GM21367 (cell line): ENCODE measurements at regions not wholly inside any gene's neighbourhood (a gene's known extent, or its start where the extent isn't known, plus 50 kb on each side); places are given as distances from the start of the nearest gene placed in this dataset.

ENCODE experiments used
- ATAC-seq: cut with Tn5 transposase; IDR thresholded peaks from one replicate; pipeline ENCODE4 v1.9.1; 2021; ENCODE audit not compliant: unreplicated experiment

DNA sequence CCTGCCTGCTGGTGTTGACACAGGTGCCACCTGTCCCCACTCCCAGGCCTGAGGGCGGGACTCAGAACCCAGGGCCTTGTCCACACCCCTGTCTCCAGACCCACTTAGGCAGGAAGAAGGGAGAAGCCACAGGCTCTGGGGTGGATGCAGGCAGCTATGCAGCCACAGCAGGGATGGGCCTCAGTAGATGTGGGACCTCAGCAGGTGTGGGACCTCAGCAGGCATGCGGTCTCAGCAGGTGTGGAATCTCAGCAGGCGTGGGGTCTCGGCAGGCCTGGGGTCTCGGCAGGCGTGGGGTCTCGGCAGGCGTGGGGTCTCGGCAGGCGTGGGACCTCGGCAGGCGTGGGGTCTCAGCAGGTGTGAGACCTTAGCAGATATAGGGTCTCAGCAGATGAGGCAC, 118.0 kb upstream of the PITRM1 start:
- no peak for ATAC-seq

DNA sequence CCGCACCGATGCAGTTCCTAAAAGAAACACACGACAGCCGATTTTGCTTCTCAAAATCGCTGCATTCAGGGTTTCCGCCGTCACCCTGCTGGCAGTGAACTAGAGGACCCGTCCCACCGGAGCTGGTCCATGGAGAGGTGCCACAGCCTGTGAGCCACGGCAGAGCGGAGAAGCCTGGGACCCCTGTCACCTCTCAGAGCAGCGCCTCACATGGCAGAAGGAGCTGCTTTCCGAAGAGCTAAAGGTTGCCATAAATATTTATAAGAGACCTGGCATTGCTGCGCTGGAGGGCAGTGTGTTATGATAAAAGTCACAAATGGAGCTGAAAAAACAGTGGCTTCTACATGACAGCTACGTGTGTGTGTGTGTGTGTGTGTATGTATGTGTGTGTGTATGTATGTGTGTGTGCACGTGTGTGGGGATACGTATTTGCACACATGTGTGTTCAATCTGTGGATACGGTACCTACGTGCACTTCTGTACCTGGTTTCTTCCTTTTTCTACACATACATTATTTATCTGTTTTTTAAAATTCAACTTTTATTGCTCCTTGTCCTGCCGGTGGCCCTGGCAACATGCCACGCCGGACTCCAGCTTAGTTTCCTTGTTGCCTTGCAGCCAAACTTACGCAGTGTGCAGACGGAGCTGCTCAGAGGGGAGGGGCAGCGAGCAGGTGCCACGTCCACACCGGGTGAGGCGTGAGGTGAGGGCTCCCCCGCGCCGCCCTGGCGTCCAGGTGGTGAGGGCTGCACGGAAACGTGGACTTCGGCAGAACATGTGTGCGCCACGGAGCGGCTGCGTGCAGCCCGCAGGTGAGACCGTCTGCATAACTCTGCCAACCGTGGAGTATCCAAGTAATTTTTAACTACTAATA, 115.2 kb upstream of the PITRM1 start:
- no peak for ATAC-seq

DNA sequence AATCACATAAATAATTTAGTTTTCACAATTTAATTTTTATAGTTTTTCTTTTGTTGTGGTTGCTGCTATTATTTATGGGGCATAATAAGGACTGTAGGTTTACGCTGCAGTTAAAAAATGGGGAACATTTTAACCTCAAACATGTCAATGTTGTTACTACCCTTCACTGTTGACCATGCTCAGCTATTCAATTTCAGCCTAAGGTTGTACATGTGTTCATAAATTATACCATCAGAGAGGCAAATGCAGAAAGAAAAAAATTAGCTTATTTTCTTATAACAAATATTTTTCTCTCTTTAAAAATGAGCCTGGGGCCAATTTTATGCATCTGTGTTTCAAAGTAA, 110.1 kb upstream of the PITRM1 start:
- no peak for ATAC-seq

DNA sequence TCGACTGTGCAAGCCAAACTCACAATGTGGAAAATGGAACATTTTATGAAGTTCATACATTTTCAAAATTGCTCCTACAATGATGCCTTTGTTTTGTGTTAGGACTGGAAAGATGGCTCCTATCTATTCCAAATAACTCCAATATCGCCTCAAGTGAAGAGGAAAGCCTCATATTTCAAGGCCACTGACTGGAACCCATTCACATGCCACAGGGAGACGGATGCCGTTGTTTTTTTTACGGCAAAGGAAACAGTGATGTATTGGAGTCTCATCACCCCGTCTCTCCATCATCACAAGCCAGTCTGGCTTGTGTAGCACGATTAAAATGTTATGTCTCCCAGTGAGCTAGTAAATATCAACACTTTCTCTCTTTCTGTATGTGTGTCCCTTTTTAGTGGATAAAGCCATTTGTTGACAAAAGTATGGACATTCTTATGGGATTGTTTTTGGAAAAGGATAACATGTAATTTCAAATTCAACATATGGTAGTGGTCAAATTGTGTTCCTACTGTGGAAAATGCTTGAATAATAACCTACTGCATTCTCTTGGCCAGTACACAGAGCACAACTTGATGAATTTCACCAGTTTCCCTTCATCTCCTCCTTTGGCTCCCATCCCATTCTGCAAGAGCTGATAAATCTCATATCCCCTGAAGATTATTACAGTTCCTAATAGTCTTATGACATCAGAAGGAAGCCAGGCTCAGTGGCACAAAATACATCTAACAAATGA, 109.5 kb upstream of the PITRM1 start:
- ATAC-seq, result no peak

DNA sequence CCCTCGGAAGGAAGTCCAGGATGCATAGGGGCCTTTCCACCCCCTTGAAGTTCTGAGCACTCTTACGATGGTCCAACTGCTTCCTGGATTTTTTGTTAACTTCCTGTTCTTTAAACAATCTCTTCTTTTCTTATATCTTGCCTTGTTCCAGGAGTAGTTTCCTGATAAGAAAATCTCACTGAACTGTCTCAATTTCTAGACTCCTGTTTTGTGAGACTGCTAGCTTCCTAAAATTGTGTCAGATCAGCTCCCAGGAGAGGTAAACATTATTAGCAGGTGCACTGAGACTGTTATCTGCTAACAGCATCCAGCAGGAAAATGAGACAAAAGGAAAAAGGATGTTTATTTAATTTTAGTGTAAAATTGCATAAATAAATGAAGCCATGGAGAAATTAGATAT, 106.2 kb upstream of the PITRM1 start:
- no peak for ATAC-seq

DNA sequence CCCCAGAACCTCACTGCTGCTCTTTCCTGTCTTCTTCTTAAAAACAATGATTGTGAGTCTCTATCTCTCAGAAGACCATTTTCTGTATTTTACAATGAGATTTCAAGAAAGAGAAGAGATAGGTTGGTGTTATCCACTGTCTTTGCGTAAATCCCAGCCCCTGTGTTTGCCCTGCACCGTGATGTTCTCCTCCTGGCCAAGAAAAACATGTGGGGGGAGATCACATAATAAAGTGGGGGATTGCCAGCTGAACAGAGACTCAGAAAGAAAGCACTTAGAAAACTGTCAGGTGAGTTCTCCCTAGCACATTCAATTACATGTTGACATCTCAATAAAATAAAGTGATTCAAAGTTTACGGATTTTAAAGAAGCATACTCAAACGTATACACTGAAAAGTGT, 105.0 kb upstream of the PITRM1 start:
- ATAC-seq, result no peak

DNA sequence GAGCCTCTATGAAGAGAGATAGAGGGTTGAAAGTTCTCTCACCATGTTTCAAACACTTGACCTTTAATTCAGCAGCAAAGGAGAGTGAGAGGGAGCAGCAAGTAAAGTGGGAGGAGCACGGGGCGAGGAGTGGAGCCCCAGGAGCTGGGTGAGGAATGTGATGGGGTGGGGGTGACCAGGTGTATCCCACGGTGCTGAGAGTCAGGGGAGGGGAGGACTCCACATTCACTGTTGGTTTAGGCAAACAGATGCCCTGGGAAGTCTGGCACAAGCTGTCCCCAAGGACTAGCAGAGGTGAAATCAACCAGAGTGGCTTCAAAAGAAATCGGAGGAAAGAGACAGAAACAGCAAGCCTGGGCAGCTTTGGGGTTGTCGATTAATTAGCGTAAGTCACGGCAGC, 101.8 kb upstream of the PITRM1 start:
- no peak for ATAC-seq

DNA sequence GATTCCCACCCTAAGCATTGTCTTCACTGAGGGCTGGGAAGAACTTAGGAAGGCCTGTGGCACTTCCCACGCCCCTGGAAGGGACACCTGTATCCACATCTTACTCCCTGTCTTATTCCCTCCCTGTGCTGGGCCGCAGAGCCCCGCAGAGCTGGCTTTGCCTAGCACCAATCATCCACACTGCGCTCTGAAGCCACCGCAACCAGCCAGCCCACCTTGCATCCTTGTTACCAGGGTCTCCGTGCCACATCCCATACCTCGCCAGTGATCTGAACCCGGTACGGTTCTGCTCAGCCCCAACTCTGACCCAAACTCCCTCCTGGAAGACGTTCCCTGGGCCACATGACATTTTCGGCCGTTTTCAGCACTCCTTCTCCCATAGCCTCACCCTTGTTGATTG, 101.4 kb upstream of the PITRM1 start:
- ATAC-seq, result no peak

DNA sequence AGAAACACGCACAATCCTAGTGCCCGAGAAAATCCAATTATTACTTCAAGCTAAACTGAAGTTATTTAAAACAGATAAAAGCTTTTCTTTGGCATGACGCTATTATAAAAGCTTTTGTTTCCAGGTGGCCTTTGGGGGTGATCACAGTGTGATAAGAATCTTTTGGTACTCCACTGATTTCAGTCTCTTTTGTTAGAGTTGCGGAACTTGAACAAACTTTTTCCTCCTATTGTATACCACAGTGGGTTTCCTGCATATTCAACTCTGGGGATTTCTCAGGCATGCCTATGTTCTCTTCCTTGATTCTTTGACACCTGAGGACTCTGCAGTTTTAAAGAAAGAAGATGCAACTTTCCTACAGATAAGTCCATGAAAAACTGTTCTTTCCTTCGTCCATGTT, 99.7 kb upstream of the PITRM1 start:
- ATAC-seq, result no peak

DNA sequence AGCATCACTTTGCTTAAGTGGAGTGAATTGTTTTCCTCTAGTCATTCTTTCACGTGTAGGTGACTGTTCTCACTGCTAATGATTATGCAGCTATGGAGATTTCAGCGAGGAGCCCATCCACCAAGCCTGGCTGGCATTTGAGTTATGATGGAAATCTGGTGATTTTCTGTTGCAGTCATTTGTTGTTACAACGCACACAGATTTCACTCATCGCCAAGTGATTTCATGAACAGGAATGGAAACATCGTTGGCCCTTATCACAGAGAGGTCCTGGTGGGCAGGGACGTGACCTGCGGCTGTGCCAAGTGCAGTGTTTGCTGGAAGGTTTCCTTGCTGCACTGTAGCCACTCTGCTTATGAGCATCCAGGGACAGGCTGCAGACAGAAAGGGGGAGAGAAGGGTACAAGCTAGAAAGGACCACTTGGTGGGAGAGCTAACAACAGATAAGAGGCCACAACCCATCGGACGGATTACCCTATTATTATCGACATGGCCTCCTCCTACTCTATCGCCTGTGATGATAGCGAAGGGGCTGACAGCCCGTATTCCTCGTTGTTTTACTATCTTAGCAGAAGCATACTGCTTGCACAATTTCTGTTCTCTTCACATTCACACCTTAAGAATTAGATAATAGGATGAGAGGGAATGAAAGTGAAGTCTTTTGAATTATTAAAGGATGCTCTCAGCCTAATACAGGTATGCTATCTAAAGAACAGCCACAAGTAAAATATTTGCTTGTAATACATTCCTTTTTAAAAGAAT, 99.0 kb upstream of the PITRM1 start:
- no peak for ATAC-seq

DNA sequence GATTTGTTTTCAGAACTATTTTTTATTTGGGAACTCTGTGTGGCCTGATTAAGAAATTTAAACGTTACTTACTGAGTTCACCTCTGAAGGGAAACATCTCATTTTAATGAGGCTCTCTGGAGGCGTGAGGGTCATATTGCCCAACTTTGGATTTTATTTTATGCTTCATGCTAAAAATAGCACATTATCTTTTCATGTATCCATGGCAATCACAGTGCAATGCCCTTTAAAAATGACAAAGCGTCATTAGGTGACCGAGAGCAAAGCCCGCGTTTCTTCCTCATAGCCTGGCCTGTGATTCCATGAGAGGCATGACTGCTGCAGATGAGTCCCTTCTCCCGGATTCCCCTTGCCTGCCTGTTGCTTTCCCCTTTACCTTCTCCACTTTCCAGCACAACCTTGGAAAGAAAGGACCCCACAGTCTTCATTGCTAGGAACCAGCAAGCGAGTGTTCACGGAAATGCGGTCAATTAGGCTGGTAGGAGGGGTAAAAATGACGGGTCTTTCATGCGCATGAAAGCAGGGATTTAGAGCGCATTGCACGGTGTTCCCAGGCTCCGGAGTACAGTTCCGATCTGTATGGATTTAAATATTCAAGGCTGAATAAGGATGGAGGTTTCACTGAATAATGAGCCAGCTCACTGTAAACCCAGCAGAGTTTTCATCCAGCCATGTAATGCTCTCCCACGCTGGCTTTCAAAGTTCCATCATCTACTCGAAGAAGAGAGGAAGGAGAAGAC, 98.2 kb upstream of the PITRM1 start:
- ATAC-seq, result no peak

DNA sequence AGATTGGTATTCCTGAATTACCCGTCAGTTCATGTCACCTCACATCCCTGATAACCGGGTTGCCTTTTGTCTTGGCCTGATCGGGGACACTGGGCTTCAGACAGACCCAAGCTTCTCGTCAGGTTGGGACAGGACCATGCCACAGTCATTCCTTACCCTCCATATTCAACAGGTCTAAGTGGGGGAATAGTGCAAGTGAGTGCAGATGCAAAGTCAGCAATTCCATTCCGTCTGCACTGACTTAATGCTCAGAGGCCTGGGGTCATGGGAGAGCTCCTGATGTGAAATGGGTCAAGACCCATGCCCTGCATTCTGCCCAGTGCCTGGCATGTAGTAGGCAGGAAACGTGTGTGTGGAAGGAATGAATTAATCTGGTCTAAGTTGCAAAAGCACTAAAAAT, 95.4 kb upstream of the PITRM1 start:
- ATAC-seq, result no peak

DNA sequence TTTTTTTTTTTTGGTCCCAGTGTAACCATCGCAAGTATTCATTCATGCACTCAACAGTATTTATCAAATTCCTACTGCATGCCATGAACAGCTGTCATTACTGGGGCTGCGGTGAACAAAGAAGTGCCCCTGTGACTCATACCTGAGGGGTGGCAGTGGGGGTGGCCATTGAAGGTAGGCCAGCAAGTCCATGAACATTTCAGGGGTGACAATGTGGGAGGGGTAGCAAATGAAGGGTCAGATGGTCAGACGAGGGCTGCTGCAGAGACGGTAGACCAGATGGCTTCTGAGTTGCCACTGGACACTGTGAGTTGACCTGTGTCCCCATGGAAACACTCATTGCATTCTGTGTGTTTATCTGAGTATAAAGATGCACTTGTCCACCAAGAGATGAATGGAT, 92.5 kb upstream of the PITRM1 start:
- ATAC-seq, result no peak

DNA sequence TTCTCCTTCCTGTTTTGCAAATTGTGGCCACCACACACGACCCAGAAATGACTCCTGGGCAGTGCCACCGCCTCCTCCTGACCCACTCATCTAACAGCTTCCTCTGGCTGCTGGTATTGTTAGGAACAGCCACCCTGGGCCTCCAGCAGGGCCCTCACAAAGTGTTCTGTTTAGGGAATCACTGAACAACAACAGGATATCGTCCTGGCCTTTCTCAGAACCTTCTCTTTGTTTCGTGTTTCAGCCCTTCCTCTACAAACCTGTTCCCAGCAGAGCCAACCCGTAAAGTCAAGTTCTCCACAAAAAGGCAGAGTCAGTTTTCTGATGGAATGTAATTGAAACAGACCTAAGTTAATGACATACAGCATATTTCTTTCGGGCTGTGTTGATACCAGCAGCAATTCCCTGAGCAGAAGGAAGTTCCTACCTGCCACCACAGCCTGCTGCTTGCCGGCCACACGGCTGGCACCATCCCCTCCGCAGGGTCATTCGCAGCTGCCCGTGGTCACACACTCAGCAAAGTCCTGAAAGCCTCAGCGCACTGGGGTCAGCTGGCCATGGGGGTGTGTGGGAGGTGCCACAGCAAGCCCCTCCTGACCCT, 91.7 kb upstream of the PITRM1 start:
- ATAC-seq, result no peak

DNA sequence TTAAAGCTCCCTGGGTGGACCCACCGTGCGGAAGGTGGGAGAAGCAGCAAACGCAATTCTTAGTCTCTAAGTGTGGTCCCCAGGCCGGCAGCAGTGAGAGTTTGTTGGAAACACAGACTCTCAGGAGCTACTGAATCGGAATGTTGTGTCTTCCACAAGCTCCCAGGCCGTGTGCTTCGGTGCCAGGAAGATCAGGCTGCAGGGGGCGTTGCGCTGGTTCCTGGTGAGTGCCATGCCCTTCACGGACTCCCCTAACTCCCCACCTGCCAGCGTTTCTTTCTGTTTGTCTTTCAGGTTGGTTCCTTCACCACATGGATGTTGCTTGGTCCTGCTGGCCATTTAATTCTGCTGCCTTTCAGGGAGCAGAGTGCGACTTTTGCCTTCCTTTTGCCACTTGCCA, 91.2 kb upstream of the PITRM1 start:
- ATAC-seq, result no peak

DNA sequence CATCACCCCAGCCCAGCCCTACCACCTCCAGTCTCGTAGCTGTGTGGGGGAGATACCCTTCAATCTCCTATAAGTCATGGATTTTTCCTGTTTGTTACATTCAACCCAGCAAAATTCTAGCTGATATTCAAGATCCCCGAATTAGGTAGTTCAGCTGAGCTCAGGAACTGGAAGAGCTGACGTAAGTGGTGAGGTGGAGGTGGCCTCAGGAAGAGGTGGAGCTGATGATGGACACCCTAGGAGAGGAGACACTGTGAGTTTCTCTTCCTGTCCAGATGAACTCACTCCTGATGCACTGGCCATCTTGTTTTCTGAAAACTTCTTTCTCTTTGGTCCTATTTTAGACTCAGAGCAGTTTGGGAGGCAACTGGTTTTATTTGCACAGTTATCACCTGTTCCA, 90.5 kb upstream of the PITRM1 start:
- ATAC-seq, result no peak

DNA sequence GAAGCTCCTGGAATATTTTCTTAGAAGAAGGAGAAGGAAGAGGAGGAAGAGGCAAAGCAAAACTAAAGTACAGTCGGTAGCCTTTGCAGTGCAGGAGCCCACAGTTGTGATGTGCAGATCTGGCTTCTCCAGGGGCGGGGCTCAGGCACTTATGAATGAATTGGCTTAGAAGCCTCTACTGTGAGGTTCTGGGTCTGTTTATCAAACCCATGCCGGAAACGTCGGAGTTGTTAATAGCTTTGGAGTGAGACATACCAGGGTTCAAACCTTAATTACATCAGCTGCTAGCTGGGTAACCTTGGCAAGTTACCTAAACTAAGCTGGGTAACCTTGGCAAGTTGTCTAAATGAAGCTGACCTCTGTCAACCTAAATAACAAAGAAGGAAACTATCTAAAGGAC, 89.3 kb upstream of the PITRM1 start:
- no peak for ATAC-seq

DNA sequence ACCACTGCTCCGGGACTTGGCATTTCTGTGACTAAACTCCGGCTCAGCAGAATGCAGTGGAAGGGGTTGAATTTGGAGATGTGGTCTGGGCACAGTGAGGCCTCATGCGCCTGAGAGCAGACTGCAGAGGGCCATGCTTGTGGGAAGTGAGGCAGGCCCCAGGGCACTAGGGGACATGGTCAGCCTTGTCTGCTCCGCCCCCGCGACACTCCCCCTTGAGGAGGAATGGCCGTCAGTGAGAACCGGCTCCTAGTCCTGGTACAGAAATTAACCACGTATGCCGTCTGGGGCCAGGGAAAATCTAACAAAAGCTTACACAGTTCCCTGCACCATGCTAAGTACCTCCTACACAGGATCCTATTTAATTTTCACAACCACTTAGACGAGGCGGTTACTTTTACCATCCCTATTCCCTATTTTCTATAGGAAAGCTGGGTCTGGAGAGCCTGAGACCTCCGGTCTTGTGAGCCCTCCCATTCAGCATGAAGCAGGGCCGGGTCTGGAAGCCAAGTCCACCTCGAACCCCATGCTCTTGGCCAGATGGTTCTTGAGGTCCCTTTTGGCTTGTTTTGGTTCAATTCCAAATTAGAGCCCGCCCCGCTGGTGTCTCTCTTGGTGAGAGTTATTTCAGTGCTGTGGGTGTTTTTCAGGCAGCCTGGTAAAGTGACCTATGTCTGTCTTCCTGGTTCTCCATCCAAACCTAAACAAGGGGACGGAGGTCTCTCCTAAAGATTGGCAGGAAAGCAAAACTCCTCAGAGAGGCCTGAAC, 87.7 kb upstream of the PITRM1 start:
- ATAC-seq, result no peak

DNA sequence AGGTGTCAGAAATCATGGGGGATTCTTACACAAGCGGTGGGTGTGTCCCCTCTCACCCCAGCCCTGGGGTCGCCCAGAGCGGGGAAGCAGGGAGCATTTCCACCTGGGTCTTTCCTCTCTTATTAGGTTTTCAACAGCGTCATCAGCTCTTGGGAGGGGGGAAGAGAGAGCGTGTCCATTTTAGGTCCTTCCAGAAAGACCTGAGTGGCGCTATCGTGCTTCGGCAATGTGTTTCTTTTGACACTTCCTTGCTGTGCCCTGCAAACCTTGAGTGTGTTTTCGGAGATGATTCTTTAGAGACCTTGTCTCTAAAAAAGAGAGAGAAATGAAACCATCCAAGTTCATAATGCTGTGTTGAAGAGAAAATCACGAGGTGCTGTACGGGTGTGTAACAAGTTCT, 86.9 kb upstream of the PITRM1 start:
- ATAC-seq, result no peak

DNA sequence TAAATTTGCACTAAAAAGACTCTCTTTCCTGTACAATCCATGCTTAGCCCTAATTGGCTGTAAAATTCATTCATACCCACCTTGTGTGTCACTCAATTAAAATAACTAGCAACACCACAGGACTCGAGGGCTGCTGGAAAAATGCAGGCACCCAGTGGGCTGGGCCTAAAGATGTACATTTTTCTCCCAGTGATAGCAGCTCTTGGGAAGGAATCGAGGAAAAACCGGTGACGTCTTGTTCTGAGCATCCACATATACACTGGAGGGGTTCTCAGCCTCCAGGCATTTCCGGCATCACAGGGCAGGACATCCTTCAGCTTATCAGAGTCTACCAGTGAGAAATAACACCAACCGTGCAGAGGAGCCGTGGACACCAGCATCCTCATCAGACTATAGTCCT, 85.8 kb upstream of the PITRM1 start:
- no peak for ATAC-seq
